ENCODE measurements at regions not wholly inside any gene's neighbourhood (a gene's known extent, or its start where the extent isn't known, plus 50 kb on each side); places are given as distances from the start of the nearest gene placed in this dataset.
A peak's percentile ranks its signal among the peaks of the same experiment; 100 is the strongest.

DNA sequence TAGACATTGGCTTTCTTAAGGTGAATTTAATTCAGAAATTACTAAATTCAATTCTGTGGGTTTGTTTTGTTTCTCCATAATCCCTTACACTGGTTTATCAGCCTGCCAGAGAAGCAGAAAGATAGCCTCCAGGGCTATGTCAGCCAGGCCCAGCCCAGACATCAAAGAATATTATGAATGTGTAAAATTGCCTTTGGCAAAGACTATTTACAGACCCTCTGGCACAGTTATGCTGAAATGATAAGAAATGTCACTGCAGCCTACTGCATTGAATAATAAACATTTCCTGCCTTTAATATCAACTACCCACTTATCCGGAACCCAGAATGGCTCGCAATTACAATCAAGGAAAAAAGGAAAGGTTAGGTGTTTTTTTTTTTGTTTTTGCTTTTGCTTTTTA is 562.5 kb upstream of the LRRC4C start:
- DNase-seq (ENCODE audit: low spot score in 2 of 2) (no peak), FAIRE-seq (no peak)

DNA sequence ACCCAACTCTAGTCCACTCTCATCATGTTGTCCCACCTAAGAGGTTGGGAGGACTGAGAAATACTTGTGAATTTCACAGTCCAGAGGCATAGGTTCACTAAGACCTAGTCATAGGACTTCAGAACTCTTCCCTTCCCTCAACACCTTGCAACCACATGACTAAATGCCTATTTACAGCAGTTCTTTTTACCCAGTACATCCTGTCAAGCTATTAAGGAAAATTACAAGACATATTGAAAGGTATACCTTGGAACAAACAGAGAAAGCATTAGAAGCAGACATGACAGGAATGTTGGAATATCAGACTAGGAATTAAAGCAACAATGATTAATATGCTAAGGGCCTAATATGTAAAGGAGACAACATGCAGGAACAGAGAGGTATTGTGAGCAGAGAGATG is 563.8 kb upstream of the LRRC4C start:
- no peak for DNase-seq (ENCODE audit: low spot score in 2 of 2)
- no peak for FAIRE-seq

DNA sequence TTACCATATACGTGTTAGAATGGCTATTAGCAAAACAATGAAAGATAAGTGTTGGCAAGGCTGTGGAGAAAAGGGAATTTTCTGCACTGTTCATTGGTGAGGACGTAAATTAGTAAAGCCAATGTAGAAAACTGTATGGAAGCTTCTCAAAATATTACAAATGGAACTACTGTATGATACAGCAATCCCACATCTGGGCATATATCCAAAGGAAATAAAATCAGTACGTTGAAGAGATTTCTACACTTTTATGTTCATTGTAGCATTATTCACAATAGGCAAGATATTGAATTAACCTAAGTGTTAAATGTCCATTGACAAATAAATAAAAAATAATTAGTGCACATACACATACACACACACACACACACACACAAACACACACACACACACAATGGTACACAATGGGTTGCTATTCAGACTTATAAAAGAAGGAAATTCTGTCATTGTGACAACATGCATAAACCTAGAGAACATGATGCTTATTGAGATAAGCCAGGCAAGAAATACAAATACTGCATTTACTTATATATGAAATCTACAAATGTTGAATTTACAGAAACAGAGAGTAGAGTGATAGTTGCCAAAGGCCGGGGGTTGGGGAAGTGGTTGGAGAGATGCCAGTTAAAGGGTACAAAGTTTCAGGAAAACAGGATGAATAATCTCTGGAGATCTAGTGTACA is 565.8 kb upstream of the LRRC4C start:
- no peak for FAIRE-seq
- DNase-seq (ENCODE audit: low spot score in 2 of 2), result no peak

DNA sequence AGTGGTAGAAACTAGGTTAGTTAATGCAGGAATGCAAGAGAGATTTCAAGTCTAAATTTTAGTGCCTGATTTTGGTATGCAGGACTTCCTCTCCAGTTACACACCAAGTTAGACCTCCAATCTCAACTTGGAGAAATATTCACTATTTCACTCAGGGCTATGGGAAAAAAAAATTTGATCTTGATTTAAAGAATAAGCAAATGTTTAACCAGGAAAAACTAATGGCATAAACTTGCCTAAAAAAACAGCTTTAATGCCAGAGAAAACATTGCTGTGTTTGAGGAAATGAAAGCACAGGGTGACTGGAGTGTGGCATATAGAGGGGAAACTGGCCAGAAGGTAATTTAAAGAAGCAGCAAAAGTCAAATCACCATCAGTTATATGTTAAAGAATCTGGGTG is 575.4 kb upstream of the LRRC4C start:
- FAIRE-seq (no peak), DNase-seq (ENCODE audit: low spot score in 2 of 2) (no peak)

GRCh38 chr11:42036201-42036600 is 576.7 kb upstream of the LRRC4C start:
- no peak for FAIRE-seq
- DNase-seq (ENCODE audit: low spot score in 2 of 2), result no peak

GRCh38 chr11:42043312-42043711 is 583.9 kb upstream of the LRRC4C start:
- FAIRE-seq, result no peak
- DNase-seq (ENCODE audit: low spot score in 2 of 2), result no peak

- DNase-seq (ENCODE audit: low spot score in 2 of 2), result no peak
- no peak for FAIRE-seq
Observed at GRCh38 chr11:42047637-42048555, 588.4 kb upstream of the LRRC4C start.

GRCh38 chr11:42049186-42049585 is 589.7 kb upstream of the LRRC4C start:
- DNase-seq (ENCODE audit: low spot score in 2 of 2), result no peak

GRCh38 chr11:42049650-42050049 is 590.2 kb upstream of the LRRC4C start:
- no peak for DNase-seq (ENCODE audit: low spot score in 2 of 2)

More at GRCh38 chr11:42049186-42049585, 589.7 kb upstream of the LRRC4C start:
- no peak for FAIRE-seq

DNA sequence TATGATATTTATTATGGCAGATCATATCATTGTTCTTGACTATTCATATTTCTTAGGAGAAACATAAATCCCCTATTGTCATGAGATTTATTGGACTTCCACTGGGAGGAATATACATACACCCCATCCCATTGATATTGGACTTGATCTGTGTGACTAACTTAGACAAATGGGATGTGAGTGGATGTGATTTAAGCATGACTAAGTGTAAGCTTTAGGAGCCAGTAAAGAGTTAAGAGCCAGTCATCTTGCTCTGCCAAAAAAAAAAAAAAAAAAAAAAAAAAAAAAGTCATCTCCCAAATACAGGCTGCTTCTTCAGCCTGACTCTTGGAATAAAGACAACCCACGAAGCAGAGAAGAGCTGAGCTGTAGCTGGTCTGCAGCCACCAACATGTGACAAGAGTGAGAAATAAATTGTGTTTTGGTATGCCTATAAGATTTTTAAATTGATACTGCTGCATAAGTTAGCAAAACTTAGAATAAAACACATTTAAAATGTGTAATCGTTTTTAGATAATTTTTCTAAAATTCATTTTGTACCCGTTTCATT is 595.0 kb upstream of the LRRC4C start:
- DNase-seq (ENCODE audit: low spot score in 2 of 2), result no peak
- no peak for FAIRE-seq

More at GRCh38 chr11:42049650-42050049, 590.2 kb upstream of the LRRC4C start:
- FAIRE-seq, result no peak

GRCh38 chr11:42055606-42056005 is 596.2 kb upstream of the LRRC4C start:
- DNase-seq (ENCODE audit: low spot score in 2 of 2) (no peak), FAIRE-seq (no peak)

- no peak for DNase-seq (ENCODE audit: low spot score in 2 of 2)
- FAIRE-seq, result no peak
Observed at GRCh38 chr11:42058794-42059193, 599.3 kb upstream of the LRRC4C start.

GRCh38 chr11:42065199-42065598 is 605.7 kb upstream of the LRRC4C start:
- DNase-seq (ENCODE audit: low spot score in 2 of 2) (no peak), FAIRE-seq (peak; percentile 94)

DNA sequence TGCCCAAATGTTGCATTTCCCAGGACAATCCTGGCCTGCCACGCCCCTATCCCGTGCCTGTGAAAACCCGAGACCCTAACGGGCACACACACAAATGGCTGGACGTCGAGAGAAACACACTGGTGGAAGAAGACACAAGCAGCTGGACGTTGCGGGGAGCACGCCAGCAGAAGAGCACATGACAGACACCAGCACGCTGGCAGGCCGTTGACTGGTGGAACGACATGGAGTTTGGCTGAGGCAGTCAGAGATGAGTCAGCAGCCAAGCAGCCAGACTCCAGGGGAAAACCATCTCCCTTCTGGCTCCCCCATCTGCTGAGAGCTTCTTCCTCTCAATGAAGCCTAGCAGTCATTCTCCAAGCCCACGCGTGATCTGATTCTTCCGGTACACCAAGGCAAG is 606.7 kb upstream of the LRRC4C start:
- FAIRE-seq (no peak), DNase-seq (ENCODE audit: low spot score in 2 of 2) (no peak)

DNA sequence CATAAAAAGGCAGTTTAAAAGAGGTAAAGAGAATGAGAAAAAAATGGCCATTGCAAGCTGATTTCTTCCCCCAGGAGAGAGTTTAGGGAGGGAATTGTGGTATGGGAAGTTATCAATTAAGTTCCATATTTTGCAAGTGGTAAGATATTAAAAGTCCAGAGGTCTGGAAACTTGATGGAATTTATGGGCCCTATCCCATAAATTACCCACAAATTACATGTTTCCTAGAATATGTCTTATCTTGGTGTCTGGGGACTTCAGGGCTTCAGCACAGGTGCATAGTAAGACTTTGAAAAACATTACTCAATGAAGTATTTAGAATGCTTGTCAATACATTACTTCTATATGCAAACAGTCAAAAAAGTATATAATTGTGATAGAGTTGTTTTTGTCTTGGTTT is 614.9 kb upstream of the LRRC4C start:
- FAIRE-seq (no peak), DNase-seq (ENCODE audit: low spot score in 2 of 2) (no peak)

- FAIRE-seq (no peak), DNase-seq (ENCODE audit: low spot score in 2 of 2) (no peak)
Observed at GRCh38 chr11:42075180-42075579, 615.7 kb upstream of the LRRC4C start.

- DNase-seq (ENCODE audit: low spot score in 2 of 2), result no peak
- no peak for FAIRE-seq
Observed at GRCh38 chr11:42077794-42078193, 618.3 kb upstream of the LRRC4C start.

DNA sequence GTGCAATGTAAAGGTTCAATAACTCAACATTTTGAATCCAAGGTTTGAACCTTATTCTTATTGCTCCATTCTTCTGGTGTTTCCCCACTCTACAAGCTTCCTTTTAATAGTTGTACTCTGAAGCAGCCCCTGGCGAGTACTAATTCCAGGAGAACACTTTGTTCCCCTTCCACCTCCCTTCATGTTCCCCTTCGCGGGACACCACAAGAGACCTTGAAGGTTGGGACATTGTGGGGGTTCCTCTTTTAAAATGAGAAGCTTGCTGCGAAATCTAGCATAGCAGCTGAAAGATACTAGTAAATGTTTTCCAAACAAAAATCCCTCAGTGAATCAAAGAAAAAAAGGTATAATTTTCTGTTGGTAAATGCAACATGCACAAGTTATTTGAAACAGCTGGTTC is 626.3 kb upstream of the LRRC4C start:
- FAIRE-seq (no peak), DNase-seq (ENCODE audit: low spot score in 2 of 2) (no peak)

DNA sequence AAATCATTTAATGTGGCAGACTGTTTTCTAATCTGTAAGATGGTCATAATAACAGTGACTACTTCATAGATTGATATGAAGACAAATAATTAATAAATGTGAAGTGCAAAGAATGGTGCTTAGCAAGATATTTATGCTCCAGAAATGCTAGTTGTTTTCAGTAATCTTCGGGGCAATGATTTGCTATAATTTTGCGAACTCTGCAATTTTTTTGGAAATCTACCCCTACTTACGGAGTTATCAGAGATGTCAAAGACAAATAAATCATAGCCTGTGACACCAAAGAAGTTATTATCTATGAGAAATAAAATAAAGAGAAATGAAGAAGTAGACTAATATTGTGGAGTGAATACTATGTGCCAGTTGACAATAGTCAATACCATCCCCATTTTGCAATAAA is 634.1 kb upstream of the LRRC4C start:
- FAIRE-seq, result no peak
- no peak for DNase-seq (ENCODE audit: low spot score in 2 of 2)

DNA sequence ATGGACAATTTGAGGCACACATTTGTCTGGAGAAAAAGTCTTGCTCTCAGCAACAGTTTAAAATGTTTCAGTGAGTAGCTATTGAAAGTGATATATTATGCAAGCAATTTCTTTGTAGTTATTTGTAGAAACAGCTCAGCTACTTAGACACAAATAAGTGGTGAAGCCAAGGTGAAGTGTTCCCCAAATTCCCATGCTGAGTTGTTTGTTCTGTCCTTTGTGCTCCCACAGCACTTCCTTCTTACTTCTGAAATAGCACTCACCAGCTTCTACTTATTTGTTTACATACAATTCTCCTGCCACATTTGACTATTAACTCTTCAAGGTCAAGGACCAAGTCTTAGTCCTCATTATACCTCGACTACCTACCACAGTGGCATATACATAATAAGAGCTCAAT is 638.6 kb upstream of the LRRC4C start:
- DNase-seq (ENCODE audit: low spot score in 2 of 2) (no peak), FAIRE-seq (no peak)

GRCh38 chr11:42112866-42113265 is 653.4 kb upstream of the LRRC4C start:
- DNase-seq (ENCODE audit: low spot score in 2 of 2) (no peak), FAIRE-seq (no peak)

DNA sequence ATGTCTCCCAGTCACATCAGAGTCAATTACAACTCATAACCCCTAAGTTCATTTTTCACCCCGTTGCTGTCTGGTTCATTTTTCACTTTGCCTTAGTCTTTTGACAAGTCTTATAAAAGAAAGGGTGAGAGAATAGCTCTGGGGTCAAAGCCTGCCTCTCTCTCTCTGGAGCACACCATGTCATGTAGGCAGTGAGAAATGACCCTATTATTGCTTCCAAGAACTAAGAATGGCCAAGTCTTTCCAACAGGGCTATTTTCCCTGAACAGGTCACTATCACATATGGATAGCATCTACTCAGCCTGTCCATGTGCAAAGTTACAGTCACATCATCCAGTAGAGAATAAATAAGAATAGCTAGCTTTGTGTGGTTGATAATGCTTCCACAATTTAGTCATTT is 655.5 kb upstream of the LRRC4C start:
- FAIRE-seq (no peak), DNase-seq (ENCODE audit: low spot score in 2 of 2) (no peak)

All from frontal cortex (tissue), 3 donors.